Naive thymus-derived CD4-positive, alpha-beta T cell (primary cell): ENCODE measurements at regions not wholly inside any gene's neighbourhood (a gene's known extent, or its start where the extent isn't known, plus 50 kb on each side); places are given as distances from the start of the nearest gene placed in this dataset.

Source experiments
- ATAC-seq: fragments of 150-1000 bp; cut with Tn5 transposase; 2 replicates; pipeline ENCODE4 v1.10.0; 2021; ENCODE audit warnings: mild to moderate bottlenecking, moderate library complexity
- CTCF ChIA-PET: fragments of 350-600 bp; sonication (Branson Sonifier 250); formaldehyde crosslinking; loops from one replicate; lab custom pipeline; 2021; ENCODE audit warnings: antibody characterized with exemption; lab: Charles Lee
- POLR2A ChIA-PET: fragments of 350-600 bp; sonication (Branson Sonifier 250); formaldehyde crosslinking; loops from one replicate; lab custom pipeline; 2021; ENCODE audit warnings: antibody characterized with exemption, inconsistent platforms; lab: Charles Lee
- DNase-seq, 9 donors: peaks; one replicate each; pipeline versions ENCODE4 v3.0.0 to v3.0.0-alpha.2; 2020 to 2022; ENCODE audit warnings: mixed read lengths in 1 of 9
- H3K27ac ChIP-seq: one replicate; pipeline ENCODE4 v1.7.0; 2013; ENCODE audit warnings: mild to moderate bottlenecking, low read depth, low read length, moderate library complexity
- H3K27me3 ChIP-seq, 2 donors: one replicate each; pipeline ENCODE4 v1.7.0; 2013; ENCODE audit warnings: low read length in 2 of 2, mild to moderate bottlenecking in 2 of 2, moderate library complexity in 2 of 2; ENCODE audit not compliant: control insufficient read depth in 2 of 2, insufficient read depth in 2 of 2
- H3K36me3 ChIP-seq, 3 experiments: 1 replicate in 2 of 3; 2 replicates in 1 of 3; pipeline ENCODE4 v1.7.0; 2013; ENCODE audit warnings: low read length in 3 of 3, mild to moderate bottlenecking in 3 of 3, moderate library complexity in 1 of 3; ENCODE audit not compliant: insufficient read depth in 3 of 3, control insufficient read depth in 2 of 3
- H3K4me1 ChIP-seq, 2 donors: one replicate each; pipeline ENCODE4 v1.7.0; 2013; ENCODE audit warnings: low read length in 2 of 2, mild to moderate bottlenecking in 2 of 2, moderate library complexity in 1 of 2; ENCODE audit not compliant: control insufficient read depth in 2 of 2, insufficient read depth in 2 of 2
- H3K4me3 ChIP-seq: 2 replicates; pipeline ENCODE4 v1.7.0; 2013; ENCODE audit warnings: mild to moderate bottlenecking, low read length
- H3K9me3 ChIP-seq, 3 experiments: 1 replicate in 2 of 3; 2 replicates in 1 of 3; pipeline ENCODE4 v1.7.0; 2013; ENCODE audit warnings: low read length in 3 of 3; ENCODE audit not compliant: control insufficient read depth in 2 of 3
- H3K27ac Mint-ChIP-seq, 9 donors: one replicate each; pipeline ENCODE4 v1.8.0; 2020 to 2022; ENCODE audit warnings: mixed read lengths in 9 of 9, mild to moderate bottlenecking in 8 of 9, moderate library complexity in 5 of 9, inconsistent platforms in 2 of 9
- H3K27me3 Mint-ChIP-seq, 5 donors: one replicate each; pipeline ENCODE4 v1.8.0; 2021 to 2022; ENCODE audit warnings: mixed read lengths in 5 of 5, mild to moderate bottlenecking in 1 of 5
- H3K36me3 Mint-ChIP-seq, 5 donors: one replicate each; pipeline ENCODE4 v1.8.0; 2020 to 2022; ENCODE audit warnings: mixed read lengths in 5 of 5, mild to moderate bottlenecking in 3 of 5, inconsistent platforms in 1 of 5
- H3K4me1 Mint-ChIP-seq, 7 donors: one replicate each; pipeline ENCODE4 v1.8.0; 2020 to 2022; ENCODE audit warnings: mixed read lengths in 7 of 7, mild to moderate bottlenecking in 3 of 7, inconsistent platforms in 1 of 7
- H3K4me3 Mint-ChIP-seq, 10 donors: one replicate each; pipeline ENCODE4 v1.8.0; 2020 to 2022; ENCODE audit warnings: mild to moderate bottlenecking in 10 of 10, mixed read lengths in 10 of 10, moderate library complexity in 6 of 10, inconsistent platforms in 2 of 10
- H3K9me3 Mint-ChIP-seq, 11 donors: one replicate each; pipeline ENCODE4 v1.8.0; 2020 to 2022; ENCODE audit warnings: mixed read lengths in 11 of 11, mild to moderate bottlenecking in 4 of 11, inconsistent platforms in 1 of 11, moderate library complexity in 1 of 11
- intact Hi-C, 2 donors: fragments of 100-400 bp; cut with micrococcal nuclease; formaldehyde crosslinking; loops; one replicate each; pipeline ENCODE4 v1.15.1; 2023

GRCh38 chr14:76672123-76672522, 89.1 kb upstream of the VASH1 start:
- H3K36me3 ChIP-seq, result no peaks in the 10 kb centered on the region
- intact Hi-C loops, result no loop called here
- Mint-ChIP-seq H3K36me3 (peaks cover 0 to 4% (median 0%) of the 10 kb centered on the region in 5 donors), H3K27me3 (peaks cover 9 to 33% (median 25%) of the 10 kb centered on the region in 5 donors), H3K4me3 (no peak overlapping the region), H3K9me3 (peaks cover 0 to 23% (median 5%) of the 10 kb centered on the region in 11 donors), H3K4me1 (no peaks in the 10 kb centered on the region), H3K27ac (no peak overlapping the region)
- H3K4me3 ChIP-seq, result no peak overlapping the region
- no peaks in the 10 kb centered on the region for H3K4me1 ChIP-seq
- no peak for ATAC-seq
- ChIA-PET CTCF (no interaction called here), POLR2A (no interaction called here)
- H3K27me3 ChIP-seq, result peaks cover 0 to 3% of the 10 kb centered on the region in 2 donors
- peaks cover 0 to 5% (median 0%) of the 10 kb centered on the region in 3 experiments for H3K9me3 ChIP-seq
- DNase-seq, result no peak
- H3K27ac ChIP-seq, result no peak overlapping the region

- peaks cover 9 to 41% (median 33%) of the 10 kb centered on the region in 5 donors for H3K27me3 Mint-ChIP-seq
- no peaks in the 10 kb centered on the region for H3K4me1 ChIP-seq
- peaks cover 0 to 5% (median 0%) of the 10 kb centered on the region in 3 experiments for H3K9me3 ChIP-seq
- POLR2A ChIA-PET, result no interaction called here
- CTCF ChIA-PET, result no interaction called here
- no peak overlapping the region for H3K4me3 Mint-ChIP-seq
- peaks cover 0 to 4% (median 0%) of the 10 kb centered on the region in 5 donors for H3K36me3 Mint-ChIP-seq
- no peaks in the 10 kb centered on the region for H3K4me1 Mint-ChIP-seq
- intact Hi-C loops, result no loop called here
- H3K27ac Mint-ChIP-seq, result no peak overlapping the region
- DNase-seq (no peak), ATAC-seq (no peak)
- H3K9me3 Mint-ChIP-seq, result peaks cover 0 to 12% (median 5%) of the 10 kb centered on the region in 11 donors
- no peaks in the 10 kb centered on the region for H3K36me3 ChIP-seq
- H3K4me3 ChIP-seq, result no peak overlapping the region
- H3K27ac ChIP-seq, result no peak overlapping the region
- H3K27me3 ChIP-seq, result peaks cover 0 to 3% of the 10 kb centered on the region in 2 donors
Observed at GRCh38 chr14:76673261-76673660, 88.0 kb upstream of the VASH1 start.

- ATAC-seq (no peak), DNase-seq (no peak)
- H3K27ac Mint-ChIP-seq, result no peak overlapping the region
- peaks cover 4 to 41% (median 33%) of the 10 kb centered on the region in 5 donors for H3K27me3 Mint-ChIP-seq
- H3K9me3 ChIP-seq, result no peaks in the 10 kb centered on the region
- no peaks in the 10 kb centered on the region for H3K4me1 ChIP-seq
- H3K4me1 Mint-ChIP-seq, result no peaks in the 10 kb centered on the region
- ChIA-PET POLR2A (no interaction called here), CTCF (no interaction called here)
- no peaks in the 10 kb centered on the region for H3K36me3 ChIP-seq
- no peak overlapping the region for H3K27ac ChIP-seq
- no peaks in the 10 kb centered on the region for H3K36me3 Mint-ChIP-seq
- H3K4me3 ChIP-seq, result no peak overlapping the region
- H3K9me3 Mint-ChIP-seq, result peaks cover 0 to 3% (median 0%) of the 10 kb centered on the region in 11 donors
- H3K4me3 Mint-ChIP-seq, result no peak overlapping the region
- intact Hi-C loops, result no loop called here
- no peaks in the 10 kb centered on the region for H3K27me3 ChIP-seq
Observed at GRCh38 chr14:76675046-76675445, 86.2 kb upstream of the VASH1 start.

- ATAC-seq (no peak), DNase-seq (no peak)
- Histone ChIP-seq H3K9me3 (no peaks in the 10 kb centered on the region), H3K27me3 (no peaks in the 10 kb centered on the region), H3K27ac (no peak overlapping the region), H3K36me3 (no peaks in the 10 kb centered on the region), H3K4me3 (no peak overlapping the region), H3K4me1 (no peaks in the 10 kb centered on the region)
- intact Hi-C loops, result no loop called here
- H3K9me3 Mint-ChIP-seq, result peaks cover 3 to 16% (median 8%) of the 10 kb centered on the region in 11 donors
- no peak overlapping the region for H3K27ac Mint-ChIP-seq
- ChIA-PET CTCF (no interaction called here), POLR2A (no interaction called here)
- H3K36me3 Mint-ChIP-seq, result peaks cover 0 to 7% (median 0%) of the 10 kb centered on the region in 5 donors
- H3K27me3 Mint-ChIP-seq, result peaks cover 4 to 43% (median 37%) of the 10 kb centered on the region in 5 donors
- no peak overlapping the region for H3K4me3 Mint-ChIP-seq
- H3K4me1 Mint-ChIP-seq, result no peaks in the 10 kb centered on the region
Observed at GRCh38 chr14:76676539-76676938, 84.7 kb upstream of the VASH1 start.

- no peak for ATAC-seq
- Histone ChIP-seq H3K4me3 (no peak overlapping the region), H3K27ac (no peak overlapping the region), H3K9me3 (peaks cover 0 to 7% (median 0%) of the 10 kb centered on the region in 3 experiments), H3K4me1 (no peaks in the 10 kb centered on the region), H3K27me3 (no peaks in the 10 kb centered on the region), H3K36me3 (no peaks in the 10 kb centered on the region)
- POLR2A ChIA-PET, result no interaction called here
- no peak overlapping the region for H3K4me3 Mint-ChIP-seq
- no peak for DNase-seq
- peaks cover 5 to 42% (median 37%) of the 10 kb centered on the region in 5 donors for H3K27me3 Mint-ChIP-seq
- intact Hi-C loops, result no loop called here
- CTCF ChIA-PET, result no interaction called here
- peaks cover 0 to 17% (median 0%) of the 10 kb centered on the region in 5 donors for H3K36me3 Mint-ChIP-seq
- H3K9me3 Mint-ChIP-seq, result peaks cover 4 to 26% (median 15%) of the 10 kb centered on the region in 11 donors
- H3K4me1 Mint-ChIP-seq, result no peaks in the 10 kb centered on the region
- H3K27ac Mint-ChIP-seq, result no peak overlapping the region
Observed at GRCh38 chr14:76677534-76678145, 83.6 kb upstream of the VASH1 start.

GRCh38 chr14:76678244-76678800, 82.9 kb upstream of the VASH1 start:
- ChIA-PET CTCF (no interaction called here), POLR2A (no interaction called here)
- Histone ChIP-seq H3K4me3 (no peak overlapping the region), H3K4me1 (no peaks in the 10 kb centered on the region), H3K9me3 (peaks cover 0 to 13% (median 0%) of the 10 kb centered on the region in 3 experiments), H3K27ac (no peak overlapping the region), H3K27me3 (no peaks in the 10 kb centered on the region), H3K36me3 (no peaks in the 10 kb centered on the region)
- Mint-ChIP-seq H3K9me3 (peaks cover 4 to 33% (median 18%) of the 10 kb centered on the region in 11 donors), H3K27ac (no peak overlapping the region), H3K27me3 (peaks cover 7 to 43% (median 32%) of the 10 kb centered on the region in 5 donors), H3K4me3 (no peak overlapping the region), H3K36me3 (peaks cover 0 to 20% (median 0%) of the 10 kb centered on the region in 5 donors), H3K4me1 (no peaks in the 10 kb centered on the region)
- DNase-seq (no peak), ATAC-seq (no peak)
- intact Hi-C loops, result no loop called here
